ENCODE measurements at regions not wholly inside any gene's neighbourhood (a gene's known extent, or its start where the extent isn't known, plus 50 kb on each side); places are given as distances from the start of the nearest gene placed in this dataset.
A peak's percentile ranks its signal among the peaks of the same experiment; 100 is the strongest.
"Not testable (repeated sequence)": the region's sequence is repeated elsewhere in the genome, so short reads cannot be mapped to it uniquely, and the experiment has no call there.

GRCh38 chr15:88997531-88997930, 84.4 kb upstream of the MFGE8 start:
- no peak for DNase-seq

DNA sequence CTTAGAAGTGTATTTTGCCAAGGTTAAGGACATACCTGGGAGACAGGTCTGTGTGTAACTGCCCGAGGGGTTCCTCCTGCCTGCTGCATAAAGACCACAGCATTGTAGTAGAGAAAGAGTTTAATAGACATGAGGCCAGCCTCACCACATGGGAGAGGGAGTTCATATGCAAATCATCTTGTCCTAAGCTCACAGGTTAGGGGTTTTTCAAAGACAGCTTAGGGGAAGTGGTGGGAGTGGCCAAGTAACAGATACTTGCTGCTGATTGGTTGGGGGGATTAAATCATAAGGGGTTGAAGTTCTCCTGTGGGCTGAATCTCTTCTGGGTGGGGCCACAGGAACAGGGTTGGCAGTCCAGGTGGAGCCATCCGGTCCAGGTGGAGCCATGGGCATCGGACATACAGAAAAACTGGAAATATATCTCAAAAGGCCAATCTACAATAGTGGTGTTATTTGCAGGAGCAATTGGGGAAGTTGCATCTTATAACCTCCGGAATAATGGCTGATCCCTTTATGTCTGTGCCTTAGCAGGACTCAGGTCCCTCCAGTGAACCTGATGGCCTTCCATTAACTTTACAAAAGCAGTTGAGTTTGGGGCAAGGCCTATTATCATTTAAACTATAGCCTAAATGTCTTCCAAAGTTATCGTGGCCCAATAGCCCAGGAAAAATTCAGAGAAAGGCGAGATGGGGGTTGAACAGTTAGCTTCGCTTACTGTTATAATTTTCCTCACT, 86.0 kb upstream of the MFGE8 start:
- DNase-seq: no peak

- not testable (repeated sequence) for DNase-seq
Measured at GRCh38 chr15:89001708-89002275, 86.5 kb upstream of the ABHD2 start.

GRCh38 chr15:89002281-89002761, 85.9 kb upstream of the ABHD2 start:
- DNase-seq: peak in 1 of 2 donors; percentile 23

GRCh38 chr15:89002830-89003229, 85.4 kb upstream of the ABHD2 start:
- no peak for DNase-seq

DNA sequence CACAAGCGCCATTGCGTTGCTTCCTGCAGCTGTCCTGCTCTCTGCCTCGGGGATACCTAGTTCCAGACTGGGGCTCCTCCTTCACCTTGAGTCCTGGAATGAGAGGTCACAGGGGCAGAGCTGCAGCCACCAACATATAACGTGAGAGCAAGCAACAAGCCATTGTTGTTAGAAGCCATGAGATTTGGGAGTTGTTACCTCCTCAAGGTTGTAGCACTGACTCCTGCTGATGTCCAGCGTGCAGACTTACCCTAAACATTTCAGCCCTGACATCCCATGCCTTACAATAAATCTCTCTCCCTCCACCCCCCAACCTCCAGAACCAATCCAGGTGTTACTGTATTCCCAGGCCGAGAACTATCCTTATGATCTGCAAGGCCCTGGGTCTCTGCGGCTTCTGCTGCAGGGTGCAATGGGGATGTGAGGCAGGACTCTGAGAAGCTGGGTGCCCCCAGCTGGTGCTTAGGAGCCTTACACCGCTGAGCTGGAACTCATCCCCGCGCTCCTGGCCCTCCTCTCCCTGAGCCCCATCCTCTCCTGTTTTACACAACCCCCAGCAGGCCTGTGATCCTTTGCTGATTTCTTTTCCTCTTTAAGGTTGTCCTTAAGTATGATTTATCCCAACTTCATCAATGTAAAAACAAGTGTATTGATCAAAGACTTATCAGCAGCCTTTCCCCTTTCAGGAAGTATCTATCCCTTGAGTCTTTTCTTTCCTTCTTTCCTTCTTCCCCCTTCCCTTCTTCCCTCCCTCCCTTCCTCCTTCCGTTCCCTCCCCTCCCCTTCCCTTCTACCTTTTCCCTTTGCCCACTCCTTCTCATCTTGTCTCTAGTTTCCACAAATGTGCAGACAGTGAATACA, 84.2 kb upstream of the ABHD2 start:
- no peak for DNase-seq

DNA sequence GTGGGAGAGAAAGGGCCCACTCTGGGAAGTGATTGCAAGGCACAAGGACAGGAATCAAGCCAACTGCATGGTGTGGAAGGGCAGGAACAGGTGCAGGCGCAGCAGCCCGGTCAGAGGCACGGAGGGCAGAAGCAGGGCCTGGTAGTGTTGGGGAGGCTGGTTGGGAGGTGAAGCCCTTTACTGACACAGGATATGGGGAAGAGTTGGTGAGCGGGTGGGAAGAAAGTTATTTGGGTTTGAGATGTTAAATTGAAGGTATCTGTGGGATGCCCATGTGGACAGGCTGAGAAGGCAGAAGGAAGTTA, 83.6 kb upstream of the ABHD2 start:
- DNase-seq: no peak

DNA sequence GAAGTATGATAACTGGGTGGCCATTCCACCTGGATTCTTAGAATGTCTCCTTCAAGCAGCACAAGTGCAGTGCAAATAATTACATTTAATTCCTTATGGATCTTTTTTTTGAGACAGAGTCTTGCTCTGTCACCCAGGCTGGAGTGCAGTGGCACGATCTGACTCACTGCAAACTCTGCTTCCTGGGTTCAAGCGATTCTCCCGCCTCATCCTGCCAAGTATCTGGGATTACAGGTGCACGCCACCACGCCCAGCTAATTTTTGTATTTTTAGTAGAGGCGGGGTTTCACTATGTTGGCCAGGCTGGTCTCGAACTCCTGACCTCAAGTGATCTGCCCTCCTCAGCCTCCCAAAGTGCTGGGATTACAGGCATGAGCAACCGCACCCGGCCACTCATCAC, 80.7 kb upstream of the ABHD2 start:
- not testable (repeated sequence) for DNase-seq

DNA sequence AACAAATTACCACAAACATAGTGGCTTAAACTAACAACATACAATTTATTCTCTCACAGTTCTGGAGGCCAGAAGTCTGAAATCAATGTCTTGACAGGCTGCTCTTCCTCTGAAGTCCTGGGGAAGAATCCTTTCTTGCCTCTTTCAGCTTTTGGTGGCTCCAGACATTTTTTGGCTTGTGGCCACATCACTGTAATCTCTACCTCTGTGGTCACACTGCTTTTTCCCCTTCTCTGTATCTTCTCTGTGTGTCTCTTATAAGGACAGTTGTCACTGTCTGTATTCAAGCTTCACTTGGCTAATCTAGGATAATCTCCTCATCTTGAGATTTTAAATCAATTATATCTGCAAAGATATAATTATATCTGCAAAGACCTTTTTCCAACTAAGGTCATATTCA, 80.3 kb upstream of the ABHD2 start:
- no peak for DNase-seq

DNA sequence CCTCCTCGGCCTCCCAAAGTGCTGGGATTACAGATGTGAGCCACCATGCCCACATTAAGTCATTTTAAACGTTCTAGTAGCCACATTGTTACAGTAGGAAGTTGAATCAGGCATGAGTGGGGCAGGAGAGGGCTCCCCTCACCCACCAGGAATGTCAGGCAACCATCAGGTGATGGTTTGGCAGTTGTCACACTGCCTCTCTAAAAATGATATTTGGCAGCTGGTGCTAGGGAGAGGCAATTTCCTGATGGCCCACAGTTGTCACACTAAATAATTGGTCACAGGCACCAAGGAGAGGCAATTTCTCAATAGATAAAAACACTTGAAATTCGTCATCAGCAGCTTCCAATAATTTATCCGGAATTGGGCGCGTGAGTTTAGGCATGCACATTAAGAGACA, 79.2 kb upstream of the ABHD2 start:
- DNase-seq: no peak

DNA sequence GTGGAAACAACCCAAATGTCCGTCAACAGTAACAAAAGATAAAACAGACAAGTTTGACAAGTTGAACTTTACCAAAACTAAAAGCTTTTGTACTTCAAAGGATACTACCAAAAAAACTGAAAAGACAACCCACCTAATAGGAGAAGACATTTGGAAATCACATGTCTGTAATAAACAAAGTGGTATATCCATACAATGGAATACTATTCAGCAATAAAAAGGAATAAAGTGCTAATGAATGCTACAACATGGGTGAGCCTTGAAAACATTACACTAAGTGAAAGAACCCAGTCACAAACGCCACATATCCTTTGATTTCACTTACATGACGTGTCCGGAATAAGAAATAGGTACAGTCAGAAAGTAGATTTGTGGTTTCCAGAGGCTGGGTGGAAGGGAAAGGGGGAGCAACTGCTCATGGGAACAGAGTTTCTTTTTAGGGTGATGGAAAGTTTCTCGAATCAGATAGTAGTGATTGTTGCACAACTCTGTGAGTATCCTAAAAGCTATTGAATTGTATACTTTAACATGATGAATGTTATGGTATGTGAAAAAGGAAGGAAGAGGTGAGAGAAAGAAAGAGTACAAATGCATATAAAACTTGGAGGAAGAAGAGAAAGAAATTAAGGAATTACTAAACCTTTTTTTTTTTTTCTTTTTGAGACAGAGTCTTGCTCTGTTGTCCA, 72.7 kb upstream of the ABHD2 start:
- no peak for DNase-seq

- no peak for DNase-seq
Measured at GRCh38 chr15:89016549-89017041, 71.7 kb upstream of the ABHD2 start.

GRCh38 chr15:89017370-89018066, 70.7 kb upstream of the ABHD2 start:
- DNase-seq: peak; percentile 14 to 24

DNA sequence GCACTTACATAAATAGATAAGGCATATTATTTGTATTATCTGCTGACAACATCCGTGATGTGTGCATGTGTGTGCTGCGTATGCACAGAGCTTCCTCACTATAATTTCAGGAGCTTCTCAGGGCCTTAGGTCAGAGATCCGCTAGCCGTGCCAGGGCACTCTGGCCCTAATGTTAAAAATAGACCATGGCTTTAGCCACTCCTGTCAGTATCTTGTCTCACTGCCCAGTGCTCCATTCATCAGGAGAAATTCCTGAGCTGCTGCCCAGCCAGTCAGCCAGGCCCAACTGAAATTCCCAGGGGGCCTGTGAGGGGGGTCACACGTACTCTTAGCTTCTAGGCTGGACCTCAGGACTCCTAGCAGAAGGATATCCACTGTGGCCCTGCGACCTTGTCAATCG, 70.0 kb upstream of the ABHD2 start:
- no peak for DNase-seq

- DNase-seq: no peak
Measured at GRCh38 chr15:89019436-89019835, 68.8 kb upstream of the ABHD2 start.

- DNase-seq: peak in 1 of 2 donors; percentile 28
Measured at GRCh38 chr15:89021224-89021623, 67.0 kb upstream of the ABHD2 start.

DNA sequence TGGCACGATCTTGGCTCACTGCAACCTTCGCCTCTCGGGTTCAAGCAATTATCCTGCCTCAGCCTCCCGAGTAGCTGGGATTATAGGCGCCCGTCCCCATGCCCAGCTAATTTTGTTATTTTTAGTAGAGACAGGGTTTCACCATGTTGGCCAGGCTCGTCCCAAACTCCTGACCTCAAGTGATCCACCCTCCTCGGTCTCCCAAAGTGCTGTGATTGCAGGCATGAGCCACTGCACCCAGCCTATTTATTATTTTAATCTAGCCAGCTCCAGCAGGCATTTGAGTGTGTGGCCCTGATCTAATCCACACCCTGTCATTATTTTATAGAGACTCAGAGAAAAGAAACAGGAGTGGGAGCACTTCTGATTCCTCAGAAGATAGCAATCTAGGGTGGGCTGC, 66.4 kb upstream of the ABHD2 start:
- not testable (repeated sequence) for DNase-seq

DNA sequence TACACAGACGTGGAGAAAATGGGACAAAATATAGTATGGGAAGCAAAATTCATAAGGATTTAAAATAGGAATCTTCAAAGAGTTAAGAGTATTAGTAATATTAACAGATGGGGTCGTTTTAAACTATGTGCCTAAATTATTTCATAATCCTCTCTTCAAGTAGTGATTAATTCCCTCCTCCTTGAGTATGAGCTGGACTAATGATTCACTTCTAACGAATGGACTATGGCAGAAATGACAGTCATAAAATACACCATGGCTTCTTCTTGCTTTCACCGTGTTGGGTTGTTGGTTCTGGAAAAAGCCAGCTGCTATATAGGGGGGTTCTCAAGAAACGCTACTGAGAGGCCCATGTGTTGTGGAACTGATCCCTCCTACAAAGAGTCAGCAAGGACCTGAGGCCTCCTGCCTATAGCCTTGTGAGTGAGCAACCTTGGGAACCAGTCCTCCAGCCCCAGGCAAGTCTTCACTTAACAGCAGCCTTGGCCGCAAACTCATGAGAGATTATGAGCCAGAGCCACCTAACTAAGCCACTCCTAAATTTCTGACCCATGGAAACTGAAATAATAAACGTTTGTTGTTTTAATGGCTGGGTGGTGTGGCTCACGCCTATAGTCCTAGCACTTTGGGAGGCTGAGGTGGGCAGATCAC, 64.8 kb upstream of the ABHD2 start:
- no peak for DNase-seq

DNA sequence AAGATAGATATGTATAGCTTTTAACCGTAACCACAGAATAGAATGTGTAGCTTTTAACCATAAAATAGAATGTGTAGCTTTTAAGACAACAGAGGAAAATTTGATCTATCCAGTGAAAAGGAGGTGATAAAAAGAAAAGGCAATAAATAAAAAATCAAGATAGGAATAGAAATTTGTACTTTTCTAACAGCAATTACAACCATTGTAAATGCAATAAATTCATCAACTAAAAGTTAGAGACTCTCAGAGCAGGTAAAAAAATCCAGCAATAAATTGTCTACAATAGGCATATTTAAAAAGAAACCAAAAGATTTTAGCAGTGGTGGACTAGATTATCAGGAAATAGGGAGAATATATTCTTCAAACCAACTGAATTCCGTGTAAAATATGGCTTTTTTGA, 63.8 kb upstream of the ABHD2 start:
- DNase-seq: no peak

- DNase-seq: no peak
Measured at GRCh38 chr15:89026167-89026566, 62.1 kb upstream of the ABHD2 start.

GRCh38 chr15:89028036-89028435, 60.2 kb upstream of the ABHD2 start:
- no peak for DNase-seq

DNA sequence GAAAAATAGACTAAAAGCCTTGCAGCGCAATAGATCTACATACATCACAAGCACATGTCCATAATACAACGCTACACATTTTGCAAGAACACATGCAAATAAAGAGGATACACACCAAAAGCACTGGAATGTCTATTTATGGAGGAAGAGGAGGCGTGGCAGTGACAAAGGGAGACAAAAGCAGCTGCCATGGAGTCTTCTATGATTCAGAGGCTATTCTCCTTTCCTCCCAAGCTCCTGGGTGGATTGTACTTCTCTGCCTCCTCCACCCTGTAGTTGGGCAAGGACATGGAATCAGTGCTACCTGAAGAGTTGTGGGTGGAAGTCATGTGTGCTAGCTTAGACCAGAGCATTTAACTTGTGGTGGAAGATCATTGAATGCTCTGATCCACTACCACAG, 57.9 kb upstream of the ABHD2 start:
- DNase-seq: no peak
